Skeletal muscle cell (primary cell): ENCODE measurements at regions not wholly inside any gene's neighbourhood (a gene's known extent, or its start where the extent isn't known, plus 50 kb on each side); places are given as distances from the start of the nearest gene placed in this dataset.
A peak's percentile ranks its signal among the peaks of the same experiment; 100 is the strongest.

ENCODE experiments used
- DNase-seq: peaks from one replicate; pipeline ENCODE4 v3.0.0-alpha.2; 2010; ENCODE audit warnings: low read depth
- H3K4me3 ChIP-seq: 2 replicates; pipeline ENCODE4 v1.5.1; 2011; ENCODE audit warnings: low read depth, mild to moderate bottlenecking, control low read depth, low read length, moderate library complexity

DNA sequence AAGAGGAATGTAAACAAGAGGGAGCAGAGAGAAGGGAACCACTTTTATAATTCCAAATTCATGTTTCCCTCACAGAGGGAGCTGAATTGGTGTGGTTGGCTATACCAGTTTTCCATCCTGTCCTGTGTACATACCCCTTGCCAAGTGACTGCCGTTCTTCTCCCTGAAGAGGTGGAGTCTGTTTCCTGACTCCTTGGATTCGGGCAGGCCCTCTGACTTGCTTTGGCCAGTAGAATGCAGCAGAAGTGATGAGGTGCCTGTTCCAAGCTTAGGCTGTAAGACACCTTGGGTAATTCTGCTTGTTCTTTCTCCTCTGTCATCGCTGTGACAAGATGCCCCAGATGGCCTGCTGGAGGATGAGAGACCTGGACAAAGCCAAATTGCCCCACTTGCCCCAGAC is 124.7 kb downstream of the UCHL1 start:
- no peak for DNase-seq
- no peak overlapping the region for H3K4me3 ChIP-seq

DNA sequence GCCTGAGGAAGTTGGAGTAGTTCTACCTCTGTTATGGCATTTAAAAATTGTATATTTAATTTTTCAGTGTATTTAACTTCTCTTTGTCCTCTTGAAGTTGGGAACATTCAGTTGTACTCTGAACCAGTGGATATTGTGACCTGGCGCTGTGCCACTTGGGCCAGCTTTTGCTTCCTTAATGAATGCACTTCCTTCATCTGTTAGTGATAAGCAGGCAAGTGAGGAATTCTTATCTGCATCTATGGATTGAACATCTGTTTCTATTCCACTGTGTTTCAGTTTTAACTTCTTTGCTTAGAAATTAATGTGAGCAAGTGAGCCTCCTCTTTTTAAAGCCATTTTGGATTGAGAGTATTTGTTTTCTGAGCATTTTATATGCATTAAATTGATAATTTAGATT is 128.3 kb downstream of the UCHL1 start:
- H3K4me3 ChIP-seq = no peak overlapping the region
- no peak for DNase-seq

DNA sequence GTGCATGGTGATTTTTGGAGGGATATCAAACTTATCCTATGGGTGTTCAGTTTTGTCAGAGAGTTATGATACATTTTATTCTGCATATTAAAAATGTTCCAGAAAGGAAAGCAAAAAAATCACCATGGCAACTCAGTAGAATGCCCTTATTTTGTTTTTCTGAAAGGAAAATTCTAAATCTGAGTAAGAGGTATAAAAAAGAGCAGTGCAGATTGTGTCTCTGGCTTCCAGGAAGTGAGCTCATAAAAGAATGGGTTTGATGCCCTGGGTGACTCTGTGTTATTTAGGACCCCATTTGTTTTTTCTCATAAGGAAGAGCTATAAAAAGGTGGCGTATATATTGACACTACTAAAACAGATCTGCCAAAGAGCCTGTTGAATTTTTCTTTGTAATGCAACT is 128.8 kb downstream of the UCHL1 start:
- DNase-seq = no peak
- H3K4me3 ChIP-seq = no peak overlapping the region

DNA sequence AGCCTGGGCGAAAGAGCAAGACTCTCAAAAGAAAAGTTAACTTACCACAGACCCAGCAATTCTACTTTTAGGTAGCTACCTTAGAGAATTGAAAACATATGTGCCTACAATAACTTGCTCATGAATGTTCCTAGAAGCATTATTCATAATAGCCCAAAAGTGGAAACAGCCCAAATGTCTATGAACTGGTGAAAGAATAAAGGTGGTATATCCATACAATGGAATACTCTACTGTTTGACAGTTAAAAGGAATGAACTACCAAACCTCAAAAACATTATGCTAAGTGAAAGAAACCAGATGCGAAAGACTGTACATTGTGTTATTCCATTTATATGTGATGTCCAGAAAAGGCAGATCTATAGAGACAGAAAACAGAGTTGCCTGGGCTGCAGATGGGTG is 131.4 kb downstream of the UCHL1 start:
- no peak overlapping the region for H3K4me3 ChIP-seq
- no peak for DNase-seq

DNA sequence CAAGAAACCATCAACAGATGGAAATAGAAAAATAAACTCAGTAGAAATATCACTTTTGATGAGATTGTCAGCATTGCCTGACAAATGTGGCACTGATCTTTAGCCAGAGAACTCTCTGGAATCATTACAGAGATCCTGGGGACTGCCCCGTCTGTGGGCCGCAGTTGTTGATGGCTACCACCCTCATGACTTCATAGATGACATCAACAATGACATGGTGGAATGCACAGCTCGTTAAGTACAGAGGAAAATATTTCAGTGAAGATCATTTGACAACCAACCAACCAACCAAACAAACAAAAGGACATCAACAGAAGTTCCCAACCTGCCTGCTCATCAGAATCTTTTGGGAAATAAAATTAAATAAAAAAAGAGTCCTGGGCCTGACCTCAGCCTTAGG is 132.6 kb downstream of the UCHL1 start:
- H3K4me3 ChIP-seq = no peak overlapping the region
- no peak for DNase-seq

DNA sequence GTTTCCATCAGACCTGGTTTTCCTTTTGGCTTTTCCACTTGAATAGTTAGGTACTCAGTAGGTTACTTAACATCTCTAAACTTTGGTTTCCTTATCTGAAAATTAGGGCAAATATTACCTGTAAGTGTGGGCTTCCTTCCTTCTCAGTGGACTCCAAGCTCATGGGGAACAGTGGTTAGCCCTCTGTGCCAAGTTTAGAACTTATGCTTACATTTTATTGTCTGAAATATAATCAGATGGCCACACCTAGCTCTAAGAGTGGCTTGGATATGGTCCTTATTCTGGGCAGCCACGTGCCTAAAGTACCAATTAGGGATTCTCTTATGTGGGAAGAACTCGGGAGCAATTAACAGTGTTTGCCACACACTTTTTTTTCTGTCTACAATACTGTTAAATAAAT is 133.9 kb downstream of the UCHL1 start:
- DNase-seq = no peak

GRCh38 chr4:41391271-41391670 is 134.5 kb downstream of the UCHL1 start:
- DNase-seq = no peak

More for the DNA sequence above, 133.9 kb downstream of the UCHL1 start:
- no peak overlapping the region for H3K4me3 ChIP-seq

GRCh38 chr4:41394481-41394894 is 137.8 kb downstream of the UCHL1 start:
- H3K4me3 ChIP-seq = no peak overlapping the region
- DNase-seq = no peak

More at GRCh38 chr4:41391271-41391670, 134.5 kb downstream of the UCHL1 start:
- no peak overlapping the region for H3K4me3 ChIP-seq

DNA sequence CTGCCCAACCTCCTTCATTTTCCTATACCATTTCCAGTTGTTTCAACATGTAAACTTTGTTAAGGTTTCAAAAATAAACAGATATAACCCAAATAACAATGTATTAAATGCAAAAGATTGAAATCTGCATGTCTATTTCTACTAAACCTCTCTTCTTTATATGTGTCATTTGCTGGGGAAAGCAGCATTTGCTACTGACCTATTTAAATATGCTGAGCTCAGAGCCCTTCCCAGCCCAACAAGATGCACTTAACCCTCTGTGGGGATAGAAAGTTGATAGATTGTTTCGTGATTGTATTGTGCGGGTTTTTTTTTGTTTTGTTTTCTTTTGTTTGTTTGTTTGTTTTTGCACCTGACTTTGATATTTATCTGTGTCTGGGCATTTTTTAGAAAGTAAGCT is 139.5 kb downstream of the UCHL1 start:
- no peak for DNase-seq
- no peak overlapping the region for H3K4me3 ChIP-seq

- H3K4me3 ChIP-seq = no peak overlapping the region
- no peak for DNase-seq
Measured at GRCh38 chr4:41396869-41397268, 140.1 kb downstream of the UCHL1 start.

DNA sequence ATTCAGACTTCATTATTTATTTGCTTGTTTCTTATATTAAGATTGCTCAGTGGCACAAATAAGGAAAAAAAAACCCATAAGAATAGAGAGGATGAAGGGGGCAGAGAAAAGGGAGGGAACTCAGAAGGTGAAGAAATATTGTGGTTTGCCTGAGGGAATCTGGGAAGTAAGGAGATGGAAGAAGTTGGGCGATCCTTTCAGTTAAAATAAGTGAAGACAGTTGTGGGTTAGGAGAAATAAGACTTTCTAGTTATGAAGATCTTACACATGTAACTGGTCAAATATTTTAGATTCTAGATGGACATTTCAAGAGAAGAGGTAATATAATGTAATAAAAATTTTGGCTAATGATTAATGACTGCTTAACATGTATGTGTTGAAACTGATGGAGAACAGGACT is 138.7 kb upstream of the LIMCH1 start:
- no peak for DNase-seq

GRCh38 chr4:41400296-41400695 is 137.7 kb upstream of the LIMCH1 start:
- H3K4me3 ChIP-seq = no peak overlapping the region
- no peak for DNase-seq

More for the DNA sequence above, 138.7 kb upstream of the LIMCH1 start:
- no peak overlapping the region for H3K4me3 ChIP-seq

DNA sequence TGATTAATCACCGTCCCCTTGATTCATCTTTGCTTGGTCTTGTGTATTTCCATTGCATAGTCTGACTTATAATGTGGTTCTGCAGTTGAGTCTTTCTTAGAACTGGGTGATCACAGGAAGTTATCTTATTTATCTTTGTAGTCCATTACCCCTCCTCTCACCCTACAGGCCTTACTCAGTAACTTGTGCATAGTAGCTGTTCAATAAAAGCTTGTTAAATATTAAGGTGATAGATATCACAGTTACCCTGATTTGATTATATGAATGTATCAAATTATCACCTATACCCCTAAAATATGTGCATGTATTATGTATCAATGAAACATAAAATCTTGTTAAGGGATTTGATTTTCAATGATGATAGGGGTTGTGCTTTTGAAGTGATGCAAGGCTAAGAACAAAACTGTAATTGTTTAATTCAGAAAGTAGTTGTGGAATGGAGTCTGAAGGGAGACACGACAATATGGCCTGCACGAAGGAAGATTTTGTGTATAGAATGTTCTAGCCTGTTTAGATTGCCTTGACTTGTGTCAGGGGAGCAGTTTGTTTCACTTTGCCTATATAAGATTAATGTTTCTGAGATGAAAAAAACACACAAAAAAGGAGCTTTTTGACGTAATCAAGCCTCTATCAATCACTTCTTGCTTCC is 132.4 kb upstream of the LIMCH1 start:
- no peak for DNase-seq
- no peak overlapping the region for H3K4me3 ChIP-seq

GRCh38 chr4:41406113-41406516 is 131.8 kb upstream of the LIMCH1 start:
- no peak overlapping the region for H3K4me3 ChIP-seq
- DNase-seq = no peak

DNA sequence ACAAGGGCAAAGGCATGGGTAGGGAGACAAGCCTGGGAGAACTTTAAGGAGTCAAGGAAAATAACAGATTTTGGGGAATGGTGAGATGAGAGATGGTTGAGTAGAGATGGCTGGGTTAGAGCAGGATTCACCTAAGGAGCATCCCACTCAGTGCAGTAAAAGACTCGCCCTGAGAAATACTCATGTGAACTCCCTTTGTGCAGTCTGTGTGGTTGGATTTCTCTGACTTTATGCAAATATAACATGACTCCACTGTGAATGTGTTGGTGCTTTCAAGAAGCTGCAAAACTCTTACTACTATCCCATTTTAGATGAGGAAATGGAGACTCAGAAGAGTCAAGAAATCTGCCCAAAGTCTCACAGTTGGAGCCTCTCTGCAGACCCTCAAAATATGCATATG is 129.8 kb upstream of the LIMCH1 start:
- no peak for DNase-seq

DNA sequence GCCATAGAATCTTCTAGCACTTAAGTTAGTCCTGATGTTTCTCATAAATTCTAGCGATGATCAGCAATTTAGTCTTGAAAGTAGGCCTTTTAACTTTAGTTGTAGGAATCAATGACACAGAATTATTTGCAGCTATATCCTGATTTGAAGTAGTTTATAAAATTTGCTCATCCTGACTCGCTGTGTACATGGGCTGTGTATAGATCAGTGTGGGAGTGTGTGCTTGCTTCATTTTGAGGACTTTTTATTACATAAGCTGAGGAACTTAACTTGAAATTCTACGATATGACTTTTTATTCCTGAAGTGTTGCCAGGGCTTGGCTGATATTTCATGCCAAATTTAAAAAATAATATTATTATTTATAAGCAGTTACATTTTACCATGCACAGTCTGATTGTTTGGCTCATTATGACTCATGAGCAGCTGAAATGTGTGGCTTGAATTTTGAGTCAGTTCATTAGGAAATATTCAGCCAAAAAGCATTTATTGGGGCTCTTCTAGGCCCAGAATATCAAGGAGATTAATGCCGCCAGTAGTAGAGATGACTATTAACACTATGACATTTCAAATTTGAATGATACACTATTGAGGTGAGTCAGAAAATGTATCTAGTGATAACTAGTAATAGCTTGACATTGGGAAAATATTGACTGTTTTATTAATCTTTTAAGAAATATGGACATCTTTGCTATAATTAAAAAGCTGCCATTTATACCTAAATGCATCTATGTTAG is 128.9 kb upstream of the LIMCH1 start:
- H3K4me3 ChIP-seq = no peak overlapping the region
- no peak for DNase-seq

More for the DNA sequence above, 129.8 kb upstream of the LIMCH1 start:
- H3K4me3 ChIP-seq = no peak overlapping the region

- H3K4me3 ChIP-seq = no peak overlapping the region
- DNase-seq = no peak
Measured at GRCh38 chr4:41409594-41409895, 128.4 kb upstream of the LIMCH1 start.

DNA sequence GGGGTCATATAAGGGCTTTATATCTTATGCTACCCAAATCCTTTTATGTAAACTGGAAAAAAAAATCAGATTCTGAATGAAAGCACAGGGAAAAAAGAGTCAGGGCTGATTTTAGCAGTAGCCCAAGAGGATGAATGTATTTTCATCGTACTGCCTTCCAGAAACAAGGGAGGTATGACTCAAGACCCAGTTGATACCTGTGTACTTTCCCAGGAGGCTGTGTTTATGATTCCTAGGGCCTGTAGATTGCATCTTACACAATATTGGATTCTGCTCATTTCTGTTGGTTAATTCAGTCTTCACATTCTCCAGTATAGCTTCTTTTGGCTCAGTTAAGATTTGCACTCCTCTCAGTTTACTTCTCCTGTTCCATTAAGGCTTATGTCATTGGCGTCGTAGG is 127.9 kb upstream of the LIMCH1 start:
- H3K4me3 ChIP-seq = no peak overlapping the region
- no peak for DNase-seq

DNA sequence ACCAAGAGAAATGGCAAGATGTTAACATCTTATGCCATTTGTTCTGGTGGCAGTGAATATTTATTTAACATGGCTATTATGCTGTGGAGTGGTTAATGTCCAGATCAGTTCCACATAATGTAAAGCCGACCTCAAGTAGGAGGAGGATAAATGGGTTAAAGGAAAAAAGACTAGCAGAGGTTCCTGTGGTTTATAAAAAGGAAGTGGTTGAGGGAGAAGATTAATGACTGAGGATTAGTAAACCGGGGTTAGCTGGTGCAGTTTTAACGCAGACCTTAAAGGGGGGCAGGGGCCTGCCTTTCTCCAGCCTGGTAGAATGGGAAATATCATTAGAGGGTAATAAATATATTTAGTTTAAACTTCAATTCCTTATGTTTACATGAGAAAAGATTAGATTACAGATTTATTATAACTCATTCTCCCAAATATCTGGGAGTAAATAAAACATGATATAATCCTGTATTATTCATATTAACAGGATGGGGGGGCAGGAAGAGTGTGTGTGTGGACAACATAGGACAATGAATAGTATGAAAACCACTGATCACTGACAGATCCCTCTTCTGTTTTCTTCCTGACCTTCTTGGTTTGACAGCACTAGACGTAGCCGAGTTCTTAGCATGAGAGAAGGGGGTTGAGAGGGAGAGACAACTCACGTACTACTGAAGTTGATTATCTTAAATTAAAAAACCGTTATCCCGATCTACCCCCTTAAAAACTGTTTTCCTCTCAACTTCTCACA is 124.1 kb upstream of the LIMCH1 start:
- no peak for DNase-seq
- no peak overlapping the region for H3K4me3 ChIP-seq

DNA sequence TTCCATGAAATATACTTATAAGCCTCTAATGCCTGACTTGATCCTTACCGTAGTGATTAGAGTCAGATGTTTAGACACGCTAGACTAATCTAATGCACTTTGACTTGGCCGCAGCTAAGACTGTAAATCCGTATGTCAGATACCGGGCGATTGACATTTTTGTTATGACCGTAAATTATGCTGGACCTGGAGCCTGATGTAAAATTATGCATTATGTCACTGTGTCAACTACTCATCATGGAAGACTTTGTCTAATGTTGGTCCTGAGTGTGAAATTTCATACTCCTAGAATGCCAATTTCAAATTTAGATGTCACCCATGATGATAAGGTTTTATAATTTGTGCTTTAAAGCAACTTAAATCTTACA is 123.6 kb upstream of the LIMCH1 start:
- H3K4me3 ChIP-seq = no peak overlapping the region
- DNase-seq = no peak

- no peak overlapping the region for H3K4me3 ChIP-seq
- DNase-seq = peak; percentile 3
Measured at GRCh38 chr4:41418444-41418843, 119.5 kb upstream of the LIMCH1 start.
